MM.1S (cell line): ENCODE measurements at regions not wholly inside any gene's neighbourhood (a gene's known extent, or its start where the extent isn't known, plus 50 kb on each side); places are given as distances from the start of the nearest gene placed in this dataset.

Source experiments
- CTCF ChIP-seq: fragments of 300-600 bp; sonication (generic); IDR thresholded peaks from 2 replicates; pipeline ENCODE4 v1.5.1; 2016; ENCODE audit warnings: antibody characterized with exemption, low read length, mixed read lengths
- EZH2 ChIP-seq: fragments of 300-600 bp; sonication (generic); optimal IDR thresholded peaks from 2 replicates; pipeline ENCODE3; 2017; ENCODE audit warnings: low read depth, mild to moderate bottlenecking, antibody characterized with exemption, low read length, mixed read lengths
- EZH2phosphoT487 ChIP-seq: fragments of 300-600 bp; sonication (generic); IDR thresholded peaks from 2 replicates; pipeline ENCODE4 v1.6.1; 2018; ENCODE audit warnings: antibody characterized with exemption, low read length

GRCh38 chr3:191682961-191683360 is 222.0 kb downstream of the PYDC2 start:
- TF ChIP-seq CTCF: no peak
- no peak for TF ChIP-seq EZH2
- TF ChIP-seq EZH2phosphoT487: no peak
